ENCODE measurements at regions not wholly inside any gene's neighbourhood (a gene's known extent, or its start where the extent isn't known, plus 50 kb on each side); places are given as distances from the start of the nearest gene placed in this dataset.
A peak's percentile ranks its signal among the peaks of the same experiment; 100 is the strongest.

- no peak for DNase-seq
Measured at GRCh38 chr4:136742333-136742732, 790.0 kb downstream of the PCDH18 start.

- no peak for DNase-seq
Measured at GRCh38 chr4:136741468-136741867, 790.8 kb downstream of the PCDH18 start.

- DNase-seq, result no peak
Measured at GRCh38 chr4:136740326-136740725, 792.0 kb downstream of the PCDH18 start.

GRCh38 chr4:136737066-136737465 lies 795.2 kb downstream of the PCDH18 start:
- DNase-seq, result no peak

- DNase-seq, result no peak
Measured at GRCh38 chr4:136731025-136731424, 801.3 kb downstream of the PCDH18 start.

- DNase-seq, result no peak
Measured at GRCh38 chr4:136725286-136726081, 806.8 kb downstream of the PCDH18 start.

GRCh38 chr4:136713140-136713539 lies 819.2 kb downstream of the PCDH18 start:
- no peak for DNase-seq

GRCh38 chr4:136709897-136710296 lies 822.4 kb downstream of the PCDH18 start:
- DNase-seq, result no peak

GRCh38 chr4:136706942-136707341 lies 825.4 kb downstream of the PCDH18 start:
- no peak for DNase-seq

- DNase-seq, result no peak
Measured at GRCh38 chr4:136699905-136700304, 832.4 kb downstream of the PCDH18 start.

- no peak for DNase-seq
Measured at GRCh38 chr4:136691607-136692006, 840.7 kb downstream of the PCDH18 start.

- no peak for DNase-seq
Measured at GRCh38 chr4:136690360-136690759, 841.9 kb downstream of the PCDH18 start.

GRCh38 chr4:136687596-136687995 lies 844.7 kb downstream of the PCDH18 start:
- DNase-seq, result no peak

GRCh38 chr4:136687118-136687517 lies 845.2 kb downstream of the PCDH18 start:
- DNase-seq, result no peak

GRCh38 chr4:136680761-136681160 lies 851.5 kb downstream of the PCDH18 start:
- DNase-seq, result no peak

GRCh38 chr4:136680271-136680670 lies 852.0 kb downstream of the PCDH18 start:
- DNase-seq, result no peak

GRCh38 chr4:136670265-136670664 lies 862.0 kb downstream of the PCDH18 start:
- DNase-seq, result no peak

- DNase-seq, result no peak
Measured at GRCh38 chr4:136664988-136665387, 867.3 kb downstream of the PCDH18 start.

- no peak for DNase-seq
Measured at GRCh38 chr4:136662539-136662938, 869.8 kb downstream of the PCDH18 start.

GRCh38 chr4:136653640-136654406 lies 878.5 kb downstream of the PCDH18 start:
- DNase-seq, result no peak

- DNase-seq, result no peak
Measured at GRCh38 chr4:136651932-136652331, 880.4 kb downstream of the PCDH18 start.

GRCh38 chr4:136651278-136651667 lies 881.0 kb downstream of the PCDH18 start:
- no peak for DNase-seq

- DNase-seq, result peak; percentile 92
Measured at GRCh38 chr4:136650541-136651277, 881.6 kb downstream of the PCDH18 start.

GRCh38 chr4:136644279-136644678 lies 888.0 kb downstream of the PCDH18 start:
- no peak for DNase-seq
